HG03520 (cell line): ENCODE measurements at regions not wholly inside any gene's neighbourhood (a gene's known extent, or its start where the extent isn't known, plus 50 kb on each side); places are given as distances from the start of the nearest gene placed in this dataset.

Source experiments
- ATAC-seq: cut with Tn5 transposase; IDR thresholded peaks from one replicate; pipeline ENCODE4 v1.9.1; 2021; ENCODE audit warnings: mild to moderate bottlenecking, moderate library complexity; ENCODE audit not compliant: unreplicated experiment

- peak; percentile 92 for ATAC-seq
These were observed 58.1 kb upstream of the RMST start for GRCh38 chr12:97404543-97404942.

GRCh38 chr12:97408363-97408762, 54.2 kb upstream of the RMST start:
- no peak for ATAC-seq

GRCh38 chr12:97411341-97411740, 51.3 kb upstream of the RMST start:
- no peak for ATAC-seq
